OCI-LY1 (cell line): ENCODE measurements at regions not wholly inside any gene's neighbourhood (a gene's known extent, or its start where the extent isn't known, plus 50 kb on each side); places are given as distances from the start of the nearest gene placed in this dataset.

Source experiments
- H2AFZ ChIP-seq: fragments of 200-600 bp; sonication (generic), shearing (Covaris generic); 2 replicates; pipeline ENCODE4 v1.6.0; 2014; ENCODE audit warnings: antibody characterized with exemption, mild to moderate bottlenecking, low read length
- H3F3A ChIP-seq: fragments of 200-600 bp; sonication (generic), shearing (Covaris generic); 2 replicates; pipeline ENCODE4 v1.6.0; 2014; ENCODE audit warnings: mild to moderate bottlenecking, antibody characterized with exemption, low read length, moderate library complexity; ENCODE audit not compliant: insufficient read depth
- H3K27ac ChIP-seq: fragments of 200-600 bp; sonication (generic); 2 replicates; pipeline ENCODE4 v1.5.1; 2014; ENCODE audit warnings: low read length, mixed run types, mild to moderate bottlenecking, low read depth; ENCODE audit not compliant: poor library complexity, severe bottlenecking
- H3K27me3 ChIP-seq: fragments of 200-600 bp; sonication (generic); 2 replicates; pipeline ENCODE4 v1.6.0; 2014; ENCODE audit warnings: antibody characterized with exemption, mild to moderate bottlenecking, low read length, moderate library complexity; ENCODE audit not compliant: insufficient read depth
- H3K36me3 ChIP-seq: fragments of 200-600 bp; sonication (generic); 2 replicates; pipeline ENCODE4 v1.6.1; 2014; ENCODE audit warnings: mild to moderate bottlenecking, antibody characterized with exemption, low read length, moderate library complexity, mixed read lengths; ENCODE audit not compliant: insufficient read depth
- H3K4me1 ChIP-seq: fragments of 200-600 bp; sonication (generic); 2 replicates; pipeline ENCODE4 v1.5.1; 2014; ENCODE audit warnings: mild to moderate bottlenecking, low read length, moderate library complexity; ENCODE audit not compliant: insufficient read depth, severe bottlenecking
- H3K4me2 ChIP-seq: fragments of 200-600 bp; sonication (generic), shearing (Covaris generic); 2 replicates; pipeline ENCODE4 v1.6.1; 2014; ENCODE audit warnings: low read length
- H3K4me3 ChIP-seq: fragments of 200-600 bp; sonication (generic); 2 replicates; pipeline ENCODE4 v1.5.1; 2014; ENCODE audit warnings: low read length, low read depth, mild to moderate bottlenecking, mixed read lengths; ENCODE audit not compliant: poor library complexity, severe bottlenecking
- H3K79me2 ChIP-seq: fragments of 200-600 bp; shearing (Covaris generic); 2 replicates; pipeline ENCODE4 v1.6.1; 2016; ENCODE audit warnings: mixed run types, low read length, mixed read lengths; ENCODE audit not compliant: insufficient read depth
- H3K9ac ChIP-seq: fragments of 200-600 bp; sonication (generic), shearing (Covaris generic); 2 replicates; pipeline ENCODE4 v1.6.1; 2014; ENCODE audit warnings: mild to moderate bottlenecking, low read length, mixed read lengths
- H3K9me2 ChIP-seq: fragments of 200-600 bp; sonication (generic), shearing (Covaris generic); 2 replicates; pipeline ENCODE4 v1.6.1; 2014; ENCODE audit warnings: low read depth, mild to moderate bottlenecking, low read length, mixed read lengths
- H3K9me3 ChIP-seq: fragments of 200-600 bp; shearing (Covaris generic); 2 replicates; pipeline ENCODE4 v1.6.1; 2014; ENCODE audit warnings: low read length, mixed read lengths
- H4K20me1 ChIP-seq: fragments of 200-600 bp; sonication (generic), shearing (Covaris generic); 2 replicates; pipeline ENCODE4 v1.6.0; 2016; ENCODE audit warnings: mild to moderate bottlenecking, low read length; ENCODE audit not compliant: insufficient read depth
- EZH2 ChIP-seq: fragments of 200-600 bp; sonication (generic), shearing (Covaris generic); IDR thresholded peaks from 2 replicates; pipeline ENCODE4 v1.8.0; 2017; ENCODE audit warnings: borderline replicate concordance, mixed run types, mild to moderate bottlenecking, antibody characterized with exemption, low read length, moderate library complexity, mixed read lengths
- TF ChIP-seq, protein P1 (sequence below): fragments of 200-600 bp; sonication (generic), shearing (Covaris generic); IDR thresholded peaks from 2 replicates; pipeline ENCODE4 v1.5.1; 2017; ENCODE audit warnings: mild to moderate bottlenecking, antibody characterized with exemption, low read length, moderate library complexity, mixed read lengths

DNA sequence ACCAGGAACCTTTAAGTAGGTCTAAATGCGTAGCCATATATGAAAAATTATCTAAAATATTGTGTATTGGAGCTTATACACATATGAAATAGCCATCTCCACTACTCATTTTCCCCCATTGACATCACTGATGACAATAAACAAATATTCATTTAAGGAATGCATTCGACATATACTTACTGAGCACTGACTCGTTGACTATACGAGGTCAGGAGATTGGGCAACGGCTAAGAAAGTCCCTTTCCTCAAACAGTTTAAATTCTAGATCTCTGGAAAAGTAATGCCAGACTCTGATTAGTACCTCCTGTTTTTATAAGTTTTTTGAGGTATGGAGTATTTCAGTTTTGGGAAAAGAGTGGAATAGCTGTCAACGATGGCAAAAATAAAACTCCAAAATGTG lies 139.4 kb upstream of the DIO2 start:
- no peak overlapping the region for H2AFZ ChIP-seq
- H3K4me3 ChIP-seq, result no peak overlapping the region
- H3K9me2 ChIP-seq, result no peaks in the 10 kb centered on the region
- no peak for TF ChIP-seq EZH2
- TF ChIP-seq, protein P1, sequence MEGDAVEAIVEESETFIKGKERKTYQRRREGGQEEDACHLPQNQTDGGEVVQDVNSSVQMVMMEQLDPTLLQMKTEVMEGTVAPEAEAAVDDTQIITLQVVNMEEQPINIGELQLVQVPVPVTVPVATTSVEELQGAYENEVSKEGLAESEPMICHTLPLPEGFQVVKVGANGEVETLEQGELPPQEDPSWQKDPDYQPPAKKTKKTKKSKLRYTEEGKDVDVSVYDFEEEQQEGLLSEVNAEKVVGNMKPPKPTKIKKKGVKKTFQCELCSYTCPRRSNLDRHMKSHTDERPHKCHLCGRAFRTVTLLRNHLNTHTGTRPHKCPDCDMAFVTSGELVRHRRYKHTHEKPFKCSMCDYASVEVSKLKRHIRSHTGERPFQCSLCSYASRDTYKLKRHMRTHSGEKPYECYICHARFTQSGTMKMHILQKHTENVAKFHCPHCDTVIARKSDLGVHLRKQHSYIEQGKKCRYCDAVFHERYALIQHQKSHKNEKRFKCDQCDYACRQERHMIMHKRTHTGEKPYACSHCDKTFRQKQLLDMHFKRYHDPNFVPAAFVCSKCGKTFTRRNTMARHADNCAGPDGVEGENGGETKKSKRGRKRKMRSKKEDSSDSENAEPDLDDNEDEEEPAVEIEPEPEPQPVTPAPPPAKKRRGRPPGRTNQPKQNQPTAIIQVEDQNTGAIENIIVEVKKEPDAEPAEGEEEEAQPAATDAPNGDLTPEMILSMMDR, result no peak
- no peaks in the 10 kb centered on the region for H4K20me1 ChIP-seq
- H3K36me3 ChIP-seq, result no peaks in the 10 kb centered on the region
- H3K9me3 ChIP-seq, result no peaks in the 10 kb centered on the region
- no peak overlapping the region for H3K27ac ChIP-seq
- H3F3A ChIP-seq, result no peaks in the 10 kb centered on the region
- H3K4me1 ChIP-seq, result no peaks in the 10 kb centered on the region
- no peak overlapping the region for H3K9ac ChIP-seq
- no peaks in the 10 kb centered on the region for H3K27me3 ChIP-seq
- H3K79me2 ChIP-seq, result no peaks in the 10 kb centered on the region
- H3K4me2 ChIP-seq, result no peak overlapping the region

DNA sequence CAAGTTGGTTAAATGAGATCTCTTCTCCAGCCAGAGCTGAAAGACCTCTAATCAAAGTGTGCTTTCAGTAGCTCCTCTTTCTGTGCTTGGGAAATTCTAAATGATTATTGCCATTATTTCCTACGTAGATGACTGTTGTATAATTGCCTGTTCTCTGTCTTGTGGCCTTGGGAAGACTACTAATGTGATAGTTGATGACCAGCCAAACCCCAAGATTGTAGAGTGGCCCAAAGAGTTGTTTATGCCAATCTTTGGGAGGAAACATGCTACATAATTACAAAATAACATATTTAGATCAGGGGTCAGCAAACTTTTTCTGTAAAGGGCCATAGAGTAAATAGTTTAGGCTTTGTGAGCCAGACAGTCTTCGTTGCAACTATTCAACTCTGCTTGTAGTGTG lies 135.1 kb upstream of the DIO2 start:
- Histone ChIP-seq H3K4me2 (no peak overlapping the region), H3K27ac (no peak overlapping the region), H3K4me1 (no peaks in the 10 kb centered on the region), H3K9me2 (no peaks in the 10 kb centered on the region), H4K20me1 (no peaks in the 10 kb centered on the region), H3K9me3 (no peaks in the 10 kb centered on the region), H3F3A (no peaks in the 10 kb centered on the region), H2AFZ (no peak overlapping the region), H3K79me2 (no peaks in the 10 kb centered on the region), H3K27me3 (no peaks in the 10 kb centered on the region), H3K36me3 (no peaks in the 10 kb centered on the region), H3K9ac (no peak overlapping the region), H3K4me3 (no peak overlapping the region)
- TF ChIP-seq, protein P1, result no peak
- no peak for TF ChIP-seq EZH2

DNA sequence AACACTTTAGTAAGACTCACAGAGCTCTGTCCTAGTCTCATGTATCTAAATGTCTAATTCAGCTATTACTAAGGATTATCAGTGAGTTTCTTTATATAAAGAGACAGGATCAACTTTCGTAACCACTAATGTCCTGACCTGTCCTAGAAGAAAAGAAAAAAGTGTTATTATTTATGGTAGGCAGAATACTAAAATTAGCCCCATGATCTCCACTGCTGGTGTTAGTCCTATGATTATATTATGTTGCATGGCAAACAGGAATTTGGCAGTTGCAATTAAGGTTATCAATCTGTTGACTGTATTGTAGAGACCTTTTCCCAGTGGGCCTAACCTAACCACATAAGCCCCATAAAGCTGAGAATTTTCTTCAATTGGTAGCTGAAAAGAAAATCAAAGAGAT lies 132.9 kb upstream of the DIO2 start:
- no peaks in the 10 kb centered on the region for H3K27me3 ChIP-seq
- TF ChIP-seq, protein P1, result no peak
- no peak for TF ChIP-seq EZH2
- no peaks in the 10 kb centered on the region for H3K79me2 ChIP-seq
- no peaks in the 10 kb centered on the region for H3K9me2 ChIP-seq
- no peak overlapping the region for H3K4me3 ChIP-seq
- no peaks in the 10 kb centered on the region for H3K36me3 ChIP-seq
- no peaks in the 10 kb centered on the region for H3K9me3 ChIP-seq
- no peak overlapping the region for H2AFZ ChIP-seq
- no peaks in the 10 kb centered on the region for H3K4me1 ChIP-seq
- no peak overlapping the region for H3K27ac ChIP-seq
- no peaks in the 10 kb centered on the region for H4K20me1 ChIP-seq
- H3F3A ChIP-seq, result no peaks in the 10 kb centered on the region
- no peak overlapping the region for H3K9ac ChIP-seq
- no peak overlapping the region for H3K4me2 ChIP-seq
